SK-N-SH treated with all-trans-retinoic acid at 6 μM for 48 hours (cell line): ENCODE measurements at regions not wholly inside any gene's neighbourhood (a gene's known extent, or its start where the extent isn't known, plus 50 kb on each side); places are given as distances from the start of the nearest gene placed in this dataset.

Experiments used
- ATAC-seq: fragments of 200-7000 bp; cut with Tn5 transposase; 3 replicates; pipeline ENCODE4 v1.9.1; 2020; ENCODE audit warnings: mild to moderate bottlenecking, moderate library complexity
- ARNTL ChIP-seq: fragments of 450-650 bp; formaldehyde crosslinking; IDR thresholded peaks from 2 replicates; pipeline ENCODE4 v1.5.0; 2020; ENCODE audit warnings: low read depth, mild to moderate bottlenecking, moderate library complexity, borderline replicate concordance
- BACH2 ChIP-seq: fragments of 250-450 bp; sonication (Bioruptor Pico); IDR thresholded peaks from 2 replicates; pipeline ENCODE4 v1.9.0; 2021; ENCODE audit warnings: mild to moderate bottlenecking, borderline replicate concordance
- CREB5 ChIP-seq: fragments of 250-450 bp; sonication (Bioruptor Pico); IDR thresholded peaks from 2 replicates; pipeline ENCODE4 v1.5.1; 2020; ENCODE audit warnings: low read depth, mild to moderate bottlenecking, moderate library complexity
- CSDC2 ChIP-seq: fragments of 250-450 bp; sonication (Bioruptor Pico); IDR thresholded peaks from 2 replicates; pipeline ENCODE4 v1.5.0; 2020; ENCODE audit warnings: mild to moderate bottlenecking, moderate library complexity
- CSRNP3 ChIP-seq: fragments of 250-450 bp; sonication (Bioruptor Pico); IDR thresholded peaks from 2 replicates; pipeline ENCODE4 v1.5.1; 2021; ENCODE audit warnings: mild to moderate bottlenecking, moderate library complexity
- ESRRG ChIP-seq: fragments of 250-450 bp; sonication (Bioruptor Pico); IDR thresholded peaks from 2 replicates; pipeline ENCODE4 v1.6.1; 2021; ENCODE audit warnings: mild to moderate bottlenecking
- PATZ1 ChIP-seq: fragments of 250-450 bp; sonication (Bioruptor Pico); IDR thresholded peaks from 2 replicates; pipeline ENCODE4 v1.8.0; 2020; ENCODE audit warnings: mild to moderate bottlenecking, moderate library complexity, borderline replicate concordance
- PPARA ChIP-seq: fragments of 250-450 bp; sonication (Bioruptor Pico); IDR thresholded peaks from 2 replicates; pipeline ENCODE4 v1.5.0; 2020; ENCODE audit warnings: mild to moderate bottlenecking, borderline replicate concordance
- RARB ChIP-seq: fragments of 250-450 bp; sonication (Bioruptor Pico); IDR thresholded peaks from 2 replicates; pipeline ENCODE4 v1.8.0; 2021; ENCODE audit warnings: mild to moderate bottlenecking, moderate library complexity
- SNAI2 ChIP-seq: fragments of 250-450 bp; sonication (Bioruptor Pico); IDR thresholded peaks from 2 replicates; pipeline ENCODE4 v1.5.0; 2020; ENCODE audit warnings: mild to moderate bottlenecking, moderate library complexity
- TCF4 ChIP-seq: fragments of 250-450 bp; sonication (Bioruptor Pico); IDR thresholded peaks from 2 replicates; pipeline ENCODE4 v1.8.0; 2021; ENCODE audit warnings: mild to moderate bottlenecking, moderate library complexity, borderline replicate concordance
- TOX ChIP-seq: fragments of 250-450 bp; sonication (Bioruptor Pico); IDR thresholded peaks from 2 replicates; pipeline ENCODE4 v1.8.0; 2021; ENCODE audit warnings: mild to moderate bottlenecking, moderate library complexity, borderline replicate concordance
- TSHZ2 ChIP-seq: fragments of 250-450 bp; sonication (Bioruptor Pico); IDR thresholded peaks from 2 replicates; pipeline ENCODE4 v1.5.0; 2020; ENCODE audit warnings: mild to moderate bottlenecking, moderate library complexity
- ZC3H10 ChIP-seq: fragments of 250-450 bp; sonication (Bioruptor Pico); IDR thresholded peaks from 2 replicates; pipeline ENCODE4 v1.5.1; 2021; ENCODE audit warnings: mild to moderate bottlenecking, moderate library complexity
- ZFP3 ChIP-seq: fragments of 250-450 bp; sonication (Bioruptor Pico); IDR thresholded peaks from 2 replicates; pipeline ENCODE4 v1.5.0; 2020; ENCODE audit warnings: mild to moderate bottlenecking, moderate library complexity
- ZFP30 ChIP-seq: fragments of 450-650 bp; formaldehyde crosslinking; IDR thresholded peaks from 2 replicates; pipeline ENCODE4 v1.5.0; 2022; ENCODE audit warnings: mild to moderate bottlenecking, moderate library complexity
- ZNF565 ChIP-seq: fragments of 450-650 bp; formaldehyde crosslinking; conservative IDR thresholded peaks from 2 replicates; pipeline ENCODE4 v1.5.0; 2020; ENCODE audit warnings: low read depth, mild to moderate bottlenecking, moderate library complexity
- ZNF70 ChIP-seq: fragments of 450-650 bp; formaldehyde crosslinking; IDR thresholded peaks from 2 replicates; pipeline ENCODE4 v1.5.0; 2020; ENCODE audit warnings: mild to moderate bottlenecking, moderate library complexity
- ZNF8 ChIP-seq: fragments of 450-650 bp; formaldehyde crosslinking; IDR thresholded peaks from 2 replicates; pipeline ENCODE4 v1.5.0; 2020; ENCODE audit warnings: mild to moderate bottlenecking, moderate library complexity

GRCh38 chr10:111765216-111765615 is 418.3 kb downstream of the GPAM start:
- TF ChIP-seq TCF4 (CRISPR knock-in tag) (no peak), CREB5 (CRISPR knock-in tag) (no peak), ESRRG (CRISPR knock-in tag) (no peak), ZNF70 (CRISPR knock-in tag) (no peak)
- no peak for ATAC-seq

GRCh38 chr10:111766464-111766863 is 417.1 kb downstream of the GPAM start:
- ATAC-seq: no peak
- TF ChIP-seq ZFP30: no peak
- TF ChIP-seq ZC3H10 (CRISPR knock-in tag): no peak
- no peak for TF ChIP-seq BACH2
- TF ChIP-seq ARNTL (CRISPR knock-in tag): no peak
- no peak for TF ChIP-seq TCF4 (CRISPR knock-in tag)
- TF ChIP-seq CSDC2 (CRISPR knock-in tag): no peak
- no peak for TF ChIP-seq PATZ1
- TF ChIP-seq SNAI2 (CRISPR knock-in tag): no peak
- no peak for TF ChIP-seq TOX
- no peak for TF ChIP-seq PPARA (CRISPR knock-in tag)
- TF ChIP-seq TSHZ2 (CRISPR knock-in tag): no peak
- no peak for TF ChIP-seq ESRRG (CRISPR knock-in tag)
- no peak for TF ChIP-seq ZNF70 (CRISPR knock-in tag)
- TF ChIP-seq ZNF8 (CRISPR knock-in tag): no peak
- TF ChIP-seq CSRNP3 (CRISPR knock-in tag): no peak
- TF ChIP-seq CREB5 (CRISPR knock-in tag): no peak
- TF ChIP-seq ZFP3 (CRISPR knock-in tag): no peak
- TF ChIP-seq ZNF565 (CRISPR knock-in tag): no peak

GRCh38 chr10:111767661-111768060 is 415.9 kb downstream of the GPAM start:
- no peak for ATAC-seq
- TF ChIP-seq RARB (CRISPR knock-in tag) (no peak), ZFP3 (CRISPR knock-in tag) (no peak), ZFP30 (no peak)

GRCh38 chr10:111773950-111774349 is 409.6 kb downstream of the GPAM start:
- no peak for ATAC-seq
- TF ChIP-seq ARNTL (CRISPR knock-in tag) (no peak), CSRNP3 (CRISPR knock-in tag) (no peak), ZNF565 (CRISPR knock-in tag) (no peak)
